GM23338 (cell line): ENCODE measurements at regions not wholly inside any gene's neighbourhood (a gene's known extent, or its start where the extent isn't known, plus 50 kb on each side); places are given as distances from the start of the nearest gene placed in this dataset.

Source experiments
- ATAC-seq: fragments of 200-7000 bp; cut with Tn5 transposase; 3 replicates; pipeline ENCODE4 v1.9.1; 2020
- DNase-seq: peaks from one replicate; pipeline ENCODE4 v3.0.0-alpha.2; 2015; ENCODE audit warnings: low spot score
- H2AFZ ChIP-seq: fragments of 200-600 bp; sonication (generic); 2 replicates; pipeline ENCODE4 v1.8.0; 2016; ENCODE audit warnings: antibody characterized with exemption, mild to moderate bottlenecking, moderate library complexity
- H3F3A ChIP-seq: fragments of 200-600 bp; sonication (generic); replicated peaks from 2 replicates; pipeline ENCODE4 v1.8.0; 2017; ENCODE audit warnings: antibody characterized with exemption, mixed run types, low read depth
- H3K27ac ChIP-seq: fragments of 200-600 bp; sonication (generic); 2 replicates; pipeline ENCODE4 v1.6.1; 2016; ENCODE audit warnings: low read depth
- H3K27me3 ChIP-seq: fragments of 200-600 bp; sonication (generic); 2 replicates; pipeline ENCODE4 v1.8.0; 2016; ENCODE audit warnings: mild to moderate bottlenecking, mixed run types, moderate library complexity; ENCODE audit not compliant: insufficient read depth
- H3K36me3 ChIP-seq: fragments of 200-600 bp; sonication (generic); 2 replicates; pipeline ENCODE4 v1.8.0; 2016; ENCODE audit warnings: mild to moderate bottlenecking; ENCODE audit not compliant: insufficient read depth
- H3K4me1 ChIP-seq: fragments of 200-600 bp; sonication (generic); 2 replicates; pipeline ENCODE4 v1.8.0; 2016; ENCODE audit warnings: mild to moderate bottlenecking, moderate library complexity; ENCODE audit not compliant: insufficient read depth
- H3K4me2 ChIP-seq: fragments of 200-600 bp; sonication (generic); 2 replicates; pipeline ENCODE4 v1.7.1; 2017; ENCODE audit warnings: mixed run types
- H3K4me3 ChIP-seq: fragments of 200-600 bp; sonication (generic); 2 replicates; pipeline ENCODE4 v1.6.1; 2016; ENCODE audit warnings: mixed run types
- H3K79me2 ChIP-seq: fragments of 200-600 bp; sonication (generic); replicated peaks from 2 replicates; pipeline ENCODE4 v1.8.0; 2017; ENCODE audit warnings: mild to moderate bottlenecking; ENCODE audit not compliant: insufficient read depth
- H3K9me2 ChIP-seq: fragments of 200-600 bp; sonication (generic); 2 replicates; pipeline ENCODE4 v1.8.0; 2017; ENCODE audit not compliant: insufficient read depth
- H4K20me1 ChIP-seq: fragments of 200-600 bp; sonication (generic); replicated peaks from 2 replicates; pipeline ENCODE4 v1.8.0; 2017; ENCODE audit warnings: mild to moderate bottlenecking; ENCODE audit not compliant: insufficient read depth
- H3K27ac Mint-ChIP-seq: 2 replicates; pipeline ENCODE4 v1.8.0; 2020; ENCODE audit warnings: inconsistent platforms, mild to moderate bottlenecking, moderate library complexity, mixed read lengths
- H3K27me3 Mint-ChIP-seq: 3 replicates; pipeline ENCODE4 v1.8.0; 2022; ENCODE audit warnings: low read depth, mild to moderate bottlenecking, moderate library complexity, mixed read lengths, inconsistent platforms; ENCODE audit not compliant: insufficient read depth, poor library complexity
- H3K36me3 Mint-ChIP-seq: 3 replicates; pipeline ENCODE4 v1.8.0; 2021; ENCODE audit warnings: low read depth, mild to moderate bottlenecking, inconsistent platforms, moderate library complexity, mixed read lengths
- H3K4me1 Mint-ChIP-seq: 3 replicates; pipeline ENCODE4 v1.8.0; 2020; ENCODE audit warnings: mild to moderate bottlenecking, inconsistent platforms, mixed read lengths
- H3K4me3 Mint-ChIP-seq: 3 replicates; pipeline ENCODE4 v1.8.0; 2021; ENCODE audit warnings: moderate library complexity, mild to moderate bottlenecking, inconsistent platforms, mixed read lengths
- H3K9me3 Mint-ChIP-seq: 3 replicates; pipeline ENCODE4 v1.8.0; 2020; ENCODE audit warnings: moderate library complexity, mild to moderate bottlenecking, inconsistent platforms, mixed read lengths
- CREB1 ChIP-seq: fragments of 250-450 bp; sonication (Bioruptor Pico); IDR thresholded peaks from 2 replicates; pipeline ENCODE4 v1.5.0; 2020; ENCODE audit warnings: low read depth, mild to moderate bottlenecking, moderate library complexity
- CTCF ChIP-seq, 2 experiments: fragments of 200-600 bp in 1 of 2; sonication (generic) in 1 of 2; conservative IDR thresholded peaks; 2 replicates each; pipeline versions ENCODE4 v1.5.1 to v1.6.1; 2016 to 2017; ENCODE audit warnings: antibody characterized with exemption in 2 of 2, low read depth in 2 of 2, mild to moderate bottlenecking in 2 of 2, moderate library complexity in 1 of 2
- ETS1 ChIP-seq: IDR thresholded peaks from 2 replicates; pipeline ENCODE4 v1.6.1; 2016; ENCODE audit warnings: antibody characterized with exemption
- STAT1 ChIP-seq: IDR thresholded peaks from one replicate; pipeline ENCODE4 v1.6.1; 2016; ENCODE audit warnings: antibody characterized with exemption; ENCODE audit not compliant: unreplicated experiment
- ZNF114 ChIP-seq: fragments of 250-450 bp; sonication (Bioruptor Pico); IDR thresholded peaks from 2 replicates; pipeline ENCODE4 v1.5.0; 2020; ENCODE audit warnings: mild to moderate bottlenecking, moderate library complexity
- ZNF462 ChIP-seq: fragments of 250-450 bp; sonication (Bioruptor Pico); IDR thresholded peaks from 2 replicates; pipeline ENCODE4 v1.5.0; 2020; ENCODE audit warnings: mild to moderate bottlenecking, moderate library complexity

- no peak for TF ChIP-seq CTCF (conservative IDR thresholded peaks at IDR 0.05; ENCODE audit: low read depth in 2 of 2)
- no peak for TF ChIP-seq ZNF462 (CRISPR knock-in tag)
Measured at GRCh38 chr1:24984800-24985522, 54.9 kb upstream of the RUNX3 start (continued).

- Mint-ChIP-seq H3K4me1 (no peaks in the 10 kb centered on the region; the same call in 2 of the 3 replicates), H3K9me3 (no peaks in the 10 kb centered on the region; the same call in 1 of the 3 replicates), H3K27ac (no peak overlapping the region)
- no peak for TF ChIP-seq CREB1 (CRISPR knock-in tag)
- no peak for TF ChIP-seq ETS1
- no peak for TF ChIP-seq STAT1
- TF ChIP-seq ZNF114, result no peak
Measured at GRCh38 chr1:24984300-24984699, 54.2 kb upstream of the RUNX3 start.

More at GRCh38 chr1:24984300-24984699, 54.2 kb upstream of the RUNX3 start:
- H3K79me2 ChIP-seq, result no peaks in the 10 kb centered on the region
- ATAC-seq (no peak), DNase-seq (no peak)
- Mint-ChIP-seq H3K27me3 (peaks cover 5% of the 10 kb centered on the region), H3K36me3 (no peaks in the 10 kb centered on the region; the same call in 2 of the 3 replicates), H3K4me3 (no peak overlapping the region)
- no peaks in the 10 kb centered on the region for H3F3A ChIP-seq
- no peak overlapping the region for H3K27ac ChIP-seq
- no peaks in the 10 kb centered on the region for H3K36me3 ChIP-seq
- no peak overlapping the region for H3K4me3 ChIP-seq
- no peaks in the 10 kb centered on the region for H3K9me2 ChIP-seq
- no peak overlapping the region for H3K4me2 ChIP-seq
- H3K4me1 ChIP-seq, result no peaks in the 10 kb centered on the region
- H2AFZ ChIP-seq, result no peak overlapping the region
- H3K27me3 ChIP-seq, result no peaks in the 10 kb centered on the region
- H4K20me1 ChIP-seq, result no peaks in the 10 kb centered on the region
